ENCODE measurements at regions not wholly inside any gene's neighbourhood (a gene's known extent, or its start where the extent isn't known, plus 50 kb on each side); places are given as distances from the start of the nearest gene placed in this dataset.

- no peak for DNase-seq (ENCODE audit: low read depth, low spot score)
- H3K9me3 ChIP-seq (ENCODE audit: control insufficient read depth, low read depth, low read length): no peaks in the 10 kb centered on the region
- no peaks in the 10 kb centered on the region for H3K9me1 ChIP-seq (ENCODE audit: control insufficient read depth, extremely low read depth, insufficient read depth, low read length)
- H3K4me3 ChIP-seq (ENCODE audit: control insufficient read depth in 2 of 3, extremely low read depth in 1 of 3, insufficient read depth in 2 of 3, low read depth in 1 of 3, low read length in 3 of 3): no peak overlapping the region
- H2AFZ ChIP-seq (ENCODE audit: control insufficient read depth, low read length): no peak overlapping the region
- H3K36me3 ChIP-seq (ENCODE audit: control insufficient read depth in 2 of 2, extremely low read depth in 1 of 2, insufficient read depth in 2 of 2, low read length in 2 of 2): no peaks in the 10 kb centered on the region
- H3K4me2 ChIP-seq (ENCODE audit: control insufficient read depth, extremely low read depth, insufficient read depth, low read depth, low read length): no peak overlapping the region
- H3K79me2 ChIP-seq (ENCODE audit: control insufficient read depth, insufficient read depth, low read length): no peaks in the 10 kb centered on the region
- TF ChIP-seq CTCF (optimal IDR thresholded peaks at IDR 0.05 in 1 of 3, IDR thresholded peaks at IDR 0.05 in 1 of 3, conservative IDR thresholded peaks at IDR 0.05 in 1 of 3; ENCODE audit: extremely low read depth in 1 of 3, insufficient read depth in 2 of 3, low read length in 3 of 3) (no peak), EZH2 (IDR thresholded peaks at IDR 0.05; ENCODE audit: low read length) (no peak)
- H3K9ac ChIP-seq (ENCODE audit: control insufficient read depth, extremely low read depth, insufficient read depth, low read length): no peak overlapping the region
- FAIRE-seq: no peak
- dilution Hi-C loops (cut with MboI; ENCODE audit: extremely low pct_ligation_motif_present, low sequenced_read_pairs): no loop called here
- no peaks in the 10 kb centered on the region for H4K20me1 ChIP-seq (ENCODE audit: control insufficient read depth, extremely low read depth, insufficient read depth, low read length)
- H3K4me1 ChIP-seq (ENCODE audit: control insufficient read depth, extremely low read depth, insufficient read depth, low read length): no peaks in the 10 kb centered on the region
- H3K27ac ChIP-seq (ENCODE audit: control insufficient read depth, insufficient read depth, low read length): no peak overlapping the region
- no peaks in the 10 kb centered on the region for H3K27me3 ChIP-seq (ENCODE audit: control insufficient read depth, extremely low read depth, insufficient read depth, low read length)
Observed at GRCh38 chr15:62726461-62726860, 316.1 kb upstream of the TPM1 start.

GRCh38 chr15:62727501-62727900 lies 315.0 kb upstream of the TPM1 start:
- Histone ChIP-seq H3K36me3 (ENCODE audit: control insufficient read depth in 2 of 2, extremely low read depth in 1 of 2, insufficient read depth in 2 of 2, low read length in 2 of 2) (no peaks in the 10 kb centered on the region), H3K27ac (ENCODE audit: control insufficient read depth, insufficient read depth, low read length) (no peak overlapping the region), H3K4me2 (ENCODE audit: control insufficient read depth, extremely low read depth, insufficient read depth, low read depth, low read length) (no peak overlapping the region), H3K9me3 (ENCODE audit: control insufficient read depth, low read depth, low read length) (no peaks in the 10 kb centered on the region), H3K9ac (ENCODE audit: control insufficient read depth, extremely low read depth, insufficient read depth, low read length) (no peak overlapping the region), H3K4me1 (ENCODE audit: control insufficient read depth, extremely low read depth, insufficient read depth, low read length) (no peaks in the 10 kb centered on the region), H3K4me3 (ENCODE audit: control insufficient read depth in 2 of 3, extremely low read depth in 1 of 3, insufficient read depth in 2 of 3, low read depth in 1 of 3, low read length in 3 of 3) (no peak overlapping the region), H4K20me1 (ENCODE audit: control insufficient read depth, extremely low read depth, insufficient read depth, low read length) (no peaks in the 10 kb centered on the region), H3K9me1 (ENCODE audit: control insufficient read depth, extremely low read depth, insufficient read depth, low read length) (no peaks in the 10 kb centered on the region), H3K27me3 (ENCODE audit: control insufficient read depth, extremely low read depth, insufficient read depth, low read length) (no peaks in the 10 kb centered on the region), H3K79me2 (ENCODE audit: control insufficient read depth, insufficient read depth, low read length) (no peaks in the 10 kb centered on the region), H2AFZ (ENCODE audit: control insufficient read depth, low read length) (no peak overlapping the region)
- DNase-seq (ENCODE audit: low read depth, low spot score) (no peak), FAIRE-seq (no peak)
- dilution Hi-C loops (cut with MboI; ENCODE audit: extremely low pct_ligation_motif_present, low sequenced_read_pairs): no loop called here
- TF ChIP-seq EZH2 (IDR thresholded peaks at IDR 0.05; ENCODE audit: low read length) (no peak), CTCF (optimal IDR thresholded peaks at IDR 0.05 in 1 of 3, IDR thresholded peaks at IDR 0.05 in 1 of 3, conservative IDR thresholded peaks at IDR 0.05 in 1 of 3; ENCODE audit: extremely low read depth in 1 of 3, insufficient read depth in 2 of 3, low read length in 3 of 3) (no peak)

All from keratinocyte (primary cell).